Naive thymus-derived CD4-positive, alpha-beta T cell (primary cell): ENCODE measurements at regions not wholly inside any gene's neighbourhood (a gene's known extent, or its start where the extent isn't known, plus 50 kb on each side); places are given as distances from the start of the nearest gene placed in this dataset.
"Not testable (repeated sequence)": the region's sequence is repeated elsewhere in the genome, so short reads cannot be mapped to it uniquely, and the experiment has no call there.

Experiments used
- ATAC-seq: fragments of 150-1000 bp; cut with Tn5 transposase; 2 replicates; pipeline ENCODE4 v1.10.0; 2021; ENCODE audit warnings: mild to moderate bottlenecking, moderate library complexity
- CTCF ChIA-PET: fragments of 350-600 bp; sonication (Branson Sonifier 250); formaldehyde crosslinking; loops from one replicate; lab custom pipeline; 2021; ENCODE audit warnings: antibody characterized with exemption; lab: Charles Lee
- POLR2A ChIA-PET: fragments of 350-600 bp; sonication (Branson Sonifier 250); formaldehyde crosslinking; loops from one replicate; lab custom pipeline; 2021; ENCODE audit warnings: antibody characterized with exemption, inconsistent platforms; lab: Charles Lee
- DNase-seq, 9 donors: peaks; one replicate each; pipeline versions ENCODE4 v3.0.0 to v3.0.0-alpha.2; 2020 to 2022; ENCODE audit warnings: mixed read lengths in 1 of 9
- H3K27ac ChIP-seq: one replicate; pipeline ENCODE4 v1.7.0; 2013; ENCODE audit warnings: mild to moderate bottlenecking, low read depth, low read length, moderate library complexity
- H3K27me3 ChIP-seq, 2 donors: one replicate each; pipeline ENCODE4 v1.7.0; 2013; ENCODE audit warnings: low read length in 2 of 2, mild to moderate bottlenecking in 2 of 2, moderate library complexity in 2 of 2; ENCODE audit not compliant: control insufficient read depth in 2 of 2, insufficient read depth in 2 of 2
- H3K36me3 ChIP-seq, 3 experiments: 1 replicate in 2 of 3; 2 replicates in 1 of 3; pipeline ENCODE4 v1.7.0; 2013; ENCODE audit warnings: low read length in 3 of 3, mild to moderate bottlenecking in 3 of 3, moderate library complexity in 1 of 3; ENCODE audit not compliant: insufficient read depth in 3 of 3, control insufficient read depth in 2 of 3
- H3K4me1 ChIP-seq, 2 donors: one replicate each; pipeline ENCODE4 v1.7.0; 2013; ENCODE audit warnings: low read length in 2 of 2, mild to moderate bottlenecking in 2 of 2, moderate library complexity in 1 of 2; ENCODE audit not compliant: control insufficient read depth in 2 of 2, insufficient read depth in 2 of 2
- H3K4me3 ChIP-seq: 2 replicates; pipeline ENCODE4 v1.7.0; 2013; ENCODE audit warnings: mild to moderate bottlenecking, low read length
- H3K9me3 ChIP-seq, 3 experiments: 1 replicate in 2 of 3; 2 replicates in 1 of 3; pipeline ENCODE4 v1.7.0; 2013; ENCODE audit warnings: low read length in 3 of 3; ENCODE audit not compliant: control insufficient read depth in 2 of 3
- H3K27ac Mint-ChIP-seq, 9 donors: one replicate each; pipeline ENCODE4 v1.8.0; 2020 to 2022; ENCODE audit warnings: mixed read lengths in 9 of 9, mild to moderate bottlenecking in 8 of 9, moderate library complexity in 5 of 9, inconsistent platforms in 2 of 9
- H3K27me3 Mint-ChIP-seq, 5 donors: one replicate each; pipeline ENCODE4 v1.8.0; 2021 to 2022; ENCODE audit warnings: mixed read lengths in 5 of 5, mild to moderate bottlenecking in 1 of 5
- H3K36me3 Mint-ChIP-seq, 5 donors: one replicate each; pipeline ENCODE4 v1.8.0; 2020 to 2022; ENCODE audit warnings: mixed read lengths in 5 of 5, mild to moderate bottlenecking in 3 of 5, inconsistent platforms in 1 of 5
- H3K4me1 Mint-ChIP-seq, 7 donors: one replicate each; pipeline ENCODE4 v1.8.0; 2020 to 2022; ENCODE audit warnings: mixed read lengths in 7 of 7, mild to moderate bottlenecking in 3 of 7, inconsistent platforms in 1 of 7
- H3K4me3 Mint-ChIP-seq, 10 donors: one replicate each; pipeline ENCODE4 v1.8.0; 2020 to 2022; ENCODE audit warnings: mild to moderate bottlenecking in 10 of 10, mixed read lengths in 10 of 10, moderate library complexity in 6 of 10, inconsistent platforms in 2 of 10
- H3K9me3 Mint-ChIP-seq, 11 donors: one replicate each; pipeline ENCODE4 v1.8.0; 2020 to 2022; ENCODE audit warnings: mixed read lengths in 11 of 11, mild to moderate bottlenecking in 4 of 11, inconsistent platforms in 1 of 11, moderate library complexity in 1 of 11
- intact Hi-C, 2 donors: fragments of 100-400 bp; cut with micrococcal nuclease; formaldehyde crosslinking; loops; one replicate each; pipeline ENCODE4 v1.15.1; 2023

GRCh38 chr1:157269656-157270375 is 131.6 kb upstream of the ETV3 start:
- no peak overlapping the region for H3K27ac ChIP-seq
- CTCF ChIA-PET = no interaction called here
- peaks cover 0 to 4% of the 10 kb centered on the region in 2 donors for H3K27me3 ChIP-seq
- no peaks in the 10 kb centered on the region for H3K4me1 ChIP-seq
- DNase-seq (no peak), ATAC-seq (peak; percentile 12)
- H3K36me3 ChIP-seq = no peaks in the 10 kb centered on the region
- H3K9me3 ChIP-seq = no peaks in the 10 kb centered on the region
- H3K27me3 Mint-ChIP-seq = peaks cover 11 to 34% (median 25%) of the 10 kb centered on the region in 5 donors
- H3K4me3 ChIP-seq = no peak overlapping the region
- H3K4me1 Mint-ChIP-seq = peaks cover 0 to 2% (median 0%) of the 10 kb centered on the region in 7 donors
- intact Hi-C loops = no loop called here
- peaks cover 0 to 2% (median 0%) of the 10 kb centered on the region in 11 donors for H3K9me3 Mint-ChIP-seq
- H3K36me3 Mint-ChIP-seq = no peaks in the 10 kb centered on the region
- no peak overlapping the region for H3K4me3 Mint-ChIP-seq
- POLR2A ChIA-PET = no interaction called here
- no peak overlapping the region for H3K27ac Mint-ChIP-seq

- POLR2A ChIA-PET = no interaction called here
- DNase-seq (no peak), ATAC-seq (no peak)
- Histone ChIP-seq H3K36me3 (no peaks in the 10 kb centered on the region), H3K27me3 (no peaks in the 10 kb centered on the region), H3K4me3 (no peak overlapping the region), H3K4me1 (no peaks in the 10 kb centered on the region), H3K27ac (no peak overlapping the region), H3K9me3 (peaks cover 0 to 5% (median 0%) of the 10 kb centered on the region in 3 experiments)
- no peaks in the 10 kb centered on the region for H3K4me1 Mint-ChIP-seq
- CTCF ChIA-PET = no interaction called here
- H3K27me3 Mint-ChIP-seq = peaks cover 0 to 26% (median 25%) of the 10 kb centered on the region in 5 donors
- no peak overlapping the region for H3K4me3 Mint-ChIP-seq
- intact Hi-C loops = no loop called here
- no peaks in the 10 kb centered on the region for H3K36me3 Mint-ChIP-seq
- no peak overlapping the region for H3K27ac Mint-ChIP-seq
- H3K9me3 Mint-ChIP-seq = peaks cover 0 to 23% (median 5%) of the 10 kb centered on the region in 11 donors
These were observed 124.7 kb upstream of the ETV3 start for GRCh38 chr1:157262891-157263290.

- no peak for ATAC-seq
- no peak overlapping the region for H3K27ac Mint-ChIP-seq
- H3K9me3 ChIP-seq = peaks cover 0 to 5% (median 0%) of the 10 kb centered on the region in 3 experiments
- no peaks in the 10 kb centered on the region for H3K36me3 ChIP-seq
- H3K36me3 Mint-ChIP-seq = no peaks in the 10 kb centered on the region
- peaks cover 0 to 23% (median 5%) of the 10 kb centered on the region in 11 donors for H3K9me3 Mint-ChIP-seq
- intact Hi-C loops = no loop called here
- H3K27me3 ChIP-seq = no peaks in the 10 kb centered on the region
- no peak for DNase-seq
- no peaks in the 10 kb centered on the region for H3K4me1 Mint-ChIP-seq
- POLR2A ChIA-PET = no interaction called here
- H3K4me1 ChIP-seq = no peaks in the 10 kb centered on the region
- CTCF ChIA-PET = no interaction called here
- peaks cover 0 to 23% (median 21%) of the 10 kb centered on the region in 5 donors for H3K27me3 Mint-ChIP-seq
- no peak overlapping the region for H3K4me3 ChIP-seq
- H3K27ac ChIP-seq = no peak overlapping the region
- no peak overlapping the region for H3K4me3 Mint-ChIP-seq
These were observed 124.2 kb upstream of the ETV3 start for GRCh38 chr1:157262422-157262821.

GRCh38 chr1:157255891-157256290 is 117.7 kb upstream of the ETV3 start:
- H3K4me1 Mint-ChIP-seq, POLR2A ChIA-PET, H3K4me3 Mint-ChIP-seq, H3K27ac ChIP-seq, DNase-seq, H3K4me3 ChIP-seq, H3K36me3 ChIP-seq, H3K9me3 ChIP-seq, intact Hi-C loops, ATAC-seq, H3K27ac Mint-ChIP-seq, CTCF ChIA-PET, H3K4me1 ChIP-seq, H3K27me3 ChIP-seq, H3K36me3 Mint-ChIP-seq: not testable (repeated sequence)
- Mint-ChIP-seq H3K9me3 (peaks cover 0 to 28% (median 9%) of the 10 kb centered on the region in 11 donors), H3K27me3 (peaks cover 9 to 34% (median 30%) of the 10 kb centered on the region in 5 donors)

GRCh38 chr1:157254183-157254582 is 116.0 kb upstream of the ETV3 start:
- H3K27ac Mint-ChIP-seq, H3K9me3 ChIP-seq, H3K27me3 ChIP-seq, H3K4me3 Mint-ChIP-seq, ATAC-seq, CTCF ChIA-PET, H3K4me1 ChIP-seq, H3K4me3 ChIP-seq, H3K36me3 Mint-ChIP-seq, H3K36me3 ChIP-seq, POLR2A ChIA-PET, intact Hi-C loops, DNase-seq, H3K27ac ChIP-seq, H3K4me1 Mint-ChIP-seq: not testable (repeated sequence)
- H3K9me3 Mint-ChIP-seq = peaks cover 0 to 17% (median 6%) of the 10 kb centered on the region in 11 donors
- peaks cover 9 to 36% (median 34%) of the 10 kb centered on the region in 5 donors for H3K27me3 Mint-ChIP-seq

- Mint-ChIP-seq H3K27me3 (peaks cover 13 to 47% (median 42%) of the 10 kb centered on the region in 5 donors), H3K4me3 (no peak overlapping the region), H3K4me1 (no peaks in the 10 kb centered on the region), H3K27ac (no peak overlapping the region), H3K36me3 (peaks cover 0 to 8% (median 3%) of the 10 kb centered on the region in 5 donors), H3K9me3 (peaks cover 0 to 22% (median 6%) of the 10 kb centered on the region in 11 donors)
- Histone ChIP-seq H3K4me1 (no peaks in the 10 kb centered on the region), H3K36me3 (no peaks in the 10 kb centered on the region), H3K9me3 (no peaks in the 10 kb centered on the region), H3K4me3 (no peak overlapping the region), H3K27ac (no peak overlapping the region), H3K27me3 (peaks cover 0 to 4% of the 10 kb centered on the region in 2 donors)
- ChIA-PET POLR2A (no interaction called here), CTCF (no interaction called here)
- intact Hi-C loops = no loop called here
- ATAC-seq (no peak), DNase-seq (no peak)
These were observed 114.3 kb upstream of the ETV3 start for GRCh38 chr1:157252473-157252872.

- no peak for DNase-seq
- intact Hi-C loops = no loop called here
- no peak overlapping the region for H3K4me3 Mint-ChIP-seq
- Histone ChIP-seq H3K27me3 (peaks cover 3 to 4% of the 10 kb centered on the region in 2 donors), H3K27ac (no peak overlapping the region), H3K9me3 (no peaks in the 10 kb centered on the region), H3K36me3 (no peaks in the 10 kb centered on the region), H3K4me3 (no peak overlapping the region), H3K4me1 (no peaks in the 10 kb centered on the region)
- peaks cover 0 to 13% (median 5%) of the 10 kb centered on the region in 5 donors for H3K36me3 Mint-ChIP-seq
- H3K4me1 Mint-ChIP-seq = no peaks in the 10 kb centered on the region
- CTCF ChIA-PET = no interaction called here
- POLR2A ChIA-PET = no interaction called here
- ATAC-seq = no peak
- peaks cover 21 to 62% (median 58%) of the 10 kb centered on the region in 5 donors for H3K27me3 Mint-ChIP-seq
- peaks cover 0 to 30% (median 2%) of the 10 kb centered on the region in 11 donors for H3K9me3 Mint-ChIP-seq
- no peak overlapping the region for H3K27ac Mint-ChIP-seq
These were observed 111.5 kb upstream of the ETV3 start for GRCh38 chr1:157249739-157250138.
